ENCODE measurements at regions not wholly inside any gene's neighbourhood (a gene's known extent, or its start where the extent isn't known, plus 50 kb on each side); places are given as distances from the start of the nearest gene placed in this dataset.

- TF ChIP-seq EZH2 (IDR thresholded peaks at IDR 0.05) (no peak), FOXP2 (optimal IDR thresholded peaks at IDR 0.05; ENCODE audit: control extremely low read depth, extremely low read length, insufficient read depth) (no peak), POLR2AphosphoS5 (IDR thresholded peaks at IDR 0.05; ENCODE audit: borderline replicate concordance, low read depth, low read length) (no peak)
Measured at GRCh38 chr10:29142516-29143314, 146.2 kb upstream of the LYZL1 start.
